ENCODE measurements at regions not wholly inside any gene's neighbourhood (a gene's known extent, or its start where the extent isn't known, plus 50 kb on each side); places are given as distances from the start of the nearest gene placed in this dataset.
"Not testable (repeated sequence)": the region's sequence is repeated elsewhere in the genome, so short reads cannot be mapped to it uniquely, and the experiment has no call there.

- no peak for DNase-seq (ENCODE audit: low read depth)
These were observed 593.8 kb downstream of the TRHDE start for GRCh38 chr12:72865921-72866320.

DNA sequence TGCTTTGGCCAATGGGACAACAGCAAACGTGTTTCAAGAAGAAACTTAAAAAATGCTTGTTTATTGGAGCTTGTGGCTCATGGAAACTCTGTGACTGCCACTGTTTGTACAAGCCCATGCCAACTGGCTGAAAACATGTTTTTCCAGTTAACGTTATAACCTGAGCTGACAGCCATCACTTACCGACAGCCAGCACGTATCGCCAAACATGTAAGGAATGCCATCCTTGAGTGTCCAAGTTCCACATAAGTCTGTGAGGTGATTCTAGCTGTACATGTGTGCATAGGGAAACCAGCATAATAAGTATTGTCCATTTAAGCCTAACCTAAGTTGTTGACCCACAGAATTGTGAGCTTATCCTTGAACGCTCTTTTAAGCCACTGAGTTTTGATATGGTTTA is 596.9 kb downstream of the TRHDE start:
- DNase-seq (ENCODE audit: low read depth) = no peak

- no peak for DNase-seq (ENCODE audit: low read depth)
These were observed 600.2 kb downstream of the TRHDE start for GRCh38 chr12:72872238-72872887.

GRCh38 chr12:72872996-72873395 is 600.8 kb downstream of the TRHDE start:
- no peak for DNase-seq (ENCODE audit: low read depth)

- no peak for DNase-seq (ENCODE audit: low read depth)
These were observed 603.9 kb downstream of the TRHDE start for GRCh38 chr12:72876092-72876491.

GRCh38 chr12:72888693-72889092 is 616.5 kb downstream of the TRHDE start:
- no peak for DNase-seq (ENCODE audit: low read depth)

DNA sequence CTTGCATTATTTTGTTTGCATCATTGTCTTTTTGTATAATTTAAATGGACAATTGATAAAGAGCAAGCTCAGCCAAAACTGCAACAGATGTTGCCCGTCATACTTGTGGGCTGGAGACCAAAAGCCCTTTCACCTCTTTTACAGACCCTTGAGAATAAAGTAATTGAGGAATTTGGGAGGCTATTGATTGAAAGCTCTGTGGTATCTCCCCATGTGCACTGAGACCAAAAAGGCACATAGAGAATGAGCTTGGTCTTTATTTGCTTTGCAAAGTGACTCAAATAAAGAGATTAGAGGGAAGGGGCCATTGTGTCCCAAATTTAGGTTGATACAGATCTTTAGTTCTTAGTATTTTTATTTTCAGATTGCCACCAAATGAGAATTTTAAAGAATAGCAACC is 617.6 kb downstream of the TRHDE start:
- DNase-seq (ENCODE audit: low read depth) = no peak

DNA sequence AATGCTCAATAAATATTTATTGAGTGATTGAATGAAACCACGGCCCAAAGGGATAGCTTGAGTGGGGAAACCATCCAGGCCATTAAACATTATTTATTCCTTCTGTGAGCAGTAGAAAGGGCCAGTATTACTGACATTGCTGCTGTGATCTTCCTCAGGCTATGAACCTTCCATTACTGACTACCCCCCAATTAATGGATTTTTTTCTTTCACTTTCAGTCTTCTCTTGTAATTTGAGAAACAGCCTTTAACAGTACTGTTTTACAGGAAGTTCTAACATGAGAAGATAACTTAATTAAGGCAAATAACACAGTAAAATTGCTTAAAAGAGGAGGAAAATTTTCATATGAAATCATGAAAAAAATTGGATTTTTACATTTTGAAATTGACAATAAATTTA is 629.5 kb downstream of the TRHDE start:
- DNase-seq (ENCODE audit: low read depth) = no peak

DNA sequence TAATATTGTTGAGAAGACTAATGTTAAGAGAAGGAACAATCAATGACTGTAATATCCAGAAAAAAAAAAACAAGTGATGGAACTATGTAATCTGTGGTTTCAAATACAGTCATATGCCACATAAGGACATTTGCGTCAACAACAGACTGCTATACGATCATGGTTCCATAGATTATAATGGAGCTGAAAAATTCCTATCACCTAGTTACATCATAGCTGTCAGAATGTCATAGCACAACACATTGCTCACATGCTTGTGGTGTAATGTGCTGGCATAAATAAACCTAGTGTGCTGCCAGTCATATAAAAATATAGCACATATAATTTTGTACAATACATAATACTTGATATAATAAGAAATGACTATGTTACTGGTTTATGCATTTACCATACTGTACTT is 653.5 kb downstream of the TRHDE start:
- no peak for DNase-seq (ENCODE audit: low read depth)

- DNase-seq (ENCODE audit: low read depth) = not testable (repeated sequence)
These were observed 659.7 kb downstream of the TRHDE start for GRCh38 chr12:72931838-72932237.

GRCh38 chr12:72937486-72937885 is 665.3 kb downstream of the TRHDE start:
- no peak for DNase-seq (ENCODE audit: low read depth)

GRCh38 chr12:72957454-72957853 is 685.3 kb downstream of the TRHDE start:
- DNase-seq (ENCODE audit: low read depth) = no peak

DNA sequence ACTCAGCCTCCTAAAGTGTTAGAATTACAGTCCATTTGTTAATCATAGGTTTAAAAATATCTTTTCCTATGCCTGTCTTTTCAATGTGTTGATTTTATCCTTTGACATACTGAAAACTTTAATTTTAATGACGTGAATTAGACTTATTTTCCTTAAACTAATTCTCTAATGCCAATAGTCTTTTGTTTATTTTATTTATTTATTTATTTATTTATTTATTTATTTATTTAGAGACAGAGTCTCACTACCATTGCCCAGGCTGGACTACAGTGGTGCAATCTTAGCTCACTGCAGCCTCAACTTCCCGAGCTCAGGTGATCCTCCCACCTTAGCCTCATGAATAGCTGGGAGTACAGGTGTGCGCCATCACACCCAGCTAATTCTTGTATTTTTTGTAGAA is 694.5 kb downstream of the TRHDE start:
- no peak for DNase-seq (ENCODE audit: low read depth)

- DNase-seq (ENCODE audit: low read depth) = no peak
These were observed 702.9 kb downstream of the TRHDE start for GRCh38 chr12:72974954-72975555.

DNA sequence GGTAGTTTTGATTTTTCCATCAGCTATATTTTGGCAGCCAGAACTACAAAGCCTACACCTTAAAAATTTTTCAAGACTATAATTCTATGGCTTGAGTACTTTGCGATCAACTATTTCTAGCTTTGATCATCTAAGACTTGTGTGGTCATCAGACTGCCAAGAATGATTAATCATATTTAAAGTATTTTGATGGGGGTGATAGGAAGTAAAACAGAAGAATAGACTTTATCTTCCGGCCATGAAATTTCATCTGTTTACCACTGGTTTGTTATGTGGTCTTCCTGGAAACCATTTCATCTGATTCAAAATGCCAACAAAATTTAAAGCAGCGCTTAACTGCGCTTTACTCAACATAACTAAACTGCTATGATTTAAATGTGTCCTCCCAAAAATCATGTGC is 706.8 kb downstream of the TRHDE start:
- no peak for DNase-seq (ENCODE audit: low read depth)

- DNase-seq (ENCODE audit: low read depth) = no peak
These were observed 710.2 kb downstream of the TRHDE start for GRCh38 chr12:72982356-72982755.

DNA sequence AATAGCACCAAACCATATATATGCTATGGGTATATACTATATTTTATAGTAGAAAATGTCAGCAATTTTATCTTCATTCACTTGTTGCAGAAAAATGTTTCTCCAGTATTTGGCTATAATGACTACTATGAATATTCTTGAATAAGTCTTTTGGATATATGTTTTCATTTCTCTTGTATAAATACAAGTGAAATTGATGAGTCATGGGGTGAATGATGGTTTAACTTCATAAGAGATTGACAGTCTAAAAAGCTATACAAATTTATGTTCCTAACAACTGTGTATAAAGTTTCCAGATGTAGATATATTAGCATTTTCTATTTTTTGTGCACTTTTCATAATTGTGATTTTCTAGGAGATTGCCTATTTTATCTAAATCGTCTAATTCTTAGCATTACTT is 714.8 kb downstream of the TRHDE start:
- no peak for DNase-seq (ENCODE audit: low read depth)

DNA sequence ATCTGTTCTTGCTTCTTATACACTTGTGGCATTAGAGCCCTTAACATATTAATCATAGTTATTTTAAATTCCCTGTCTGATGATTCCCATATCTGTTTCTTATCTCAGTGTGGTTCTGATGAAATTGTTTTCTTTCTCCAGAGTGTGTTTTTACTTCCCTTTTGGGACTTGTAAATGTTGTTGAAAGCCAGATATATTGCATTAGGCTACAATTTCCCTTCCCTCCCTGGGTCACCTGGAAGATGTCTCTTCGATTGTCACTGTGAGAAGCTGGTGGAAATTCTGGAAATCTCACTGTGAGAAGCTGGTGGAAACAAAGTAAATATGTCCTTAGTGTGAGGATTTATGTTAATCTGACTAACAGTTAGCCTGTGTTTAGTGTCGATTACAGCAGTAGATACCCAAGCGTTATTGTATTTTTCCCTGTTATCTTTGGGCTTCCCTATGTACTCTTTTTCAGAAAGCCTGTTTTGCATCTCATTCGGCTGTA is 717.3 kb downstream of the TRHDE start:
- no peak for DNase-seq (ENCODE audit: low read depth)

DNA sequence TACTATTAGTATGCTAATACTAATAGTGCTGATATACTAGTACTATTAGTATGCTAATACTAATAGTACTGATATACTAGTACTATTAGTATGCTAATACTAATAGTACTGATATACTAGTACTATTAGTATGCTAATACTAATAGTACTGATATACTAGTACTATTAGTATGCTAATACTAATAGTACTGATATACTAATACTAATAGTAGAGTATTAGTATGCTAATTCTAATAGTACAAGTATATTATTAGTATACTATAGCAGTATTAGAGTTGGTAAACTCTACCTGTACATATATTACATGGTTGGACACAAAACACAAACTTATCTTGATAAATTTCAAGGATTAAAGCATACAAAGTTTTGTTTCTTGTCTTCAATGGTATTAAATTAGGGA is 722.9 kb downstream of the TRHDE start:
- DNase-seq (ENCODE audit: low read depth) = not testable (repeated sequence)

- DNase-seq (ENCODE audit: low read depth) = no peak
These were observed 723.4 kb downstream of the TRHDE start for GRCh38 chr12:72995616-72996015.

GRCh38 chr12:73001806-73002205 is 729.6 kb downstream of the TRHDE start:
- not testable (repeated sequence) for DNase-seq (ENCODE audit: low read depth)

DNA sequence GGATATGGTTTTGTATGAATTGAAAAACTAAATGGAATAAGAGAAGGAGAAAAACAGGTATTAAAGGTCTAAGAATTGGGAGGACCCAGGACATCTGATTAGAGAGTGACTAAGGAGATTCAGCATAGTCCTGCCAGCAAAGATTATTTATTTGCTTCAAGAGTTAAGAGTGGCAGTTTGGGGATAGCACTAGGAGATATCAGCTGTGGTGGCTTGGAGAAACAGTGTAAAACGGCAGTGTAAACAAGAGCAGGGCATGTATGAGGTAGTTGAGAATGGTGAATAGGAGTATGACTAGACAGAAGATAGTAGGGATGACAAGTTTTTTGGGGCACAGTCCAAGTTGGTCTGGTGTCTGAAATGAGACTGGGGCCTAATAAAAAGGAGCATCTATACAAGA is 730.3 kb downstream of the TRHDE start:
- DNase-seq (ENCODE audit: low read depth) = not testable (repeated sequence)

GRCh38 chr12:73009138-73009834 is 737.1 kb downstream of the TRHDE start:
- DNase-seq (ENCODE audit: low read depth) = not testable (repeated sequence)
